Hindlimb muscle (tissue), 1 donor: ENCODE measurements at regions not wholly inside any gene's neighbourhood (a gene's known extent, or its start where the extent isn't known, plus 50 kb on each side); places are given as distances from the start of the nearest gene placed in this dataset.
"Not testable (repeated sequence)": the region's sequence is repeated elsewhere in the genome, so short reads cannot be mapped to it uniquely, and the experiment has no call there.

ENCODE experiments used
- DNase-seq: peaks from one replicate; pipeline ENCODE4 v3.0.0-alpha.2; 2013

GRCh38 chr1:101151286-101151685 is 85.5 kb upstream of the S1PR1 start:
- no peak for DNase-seq

- no peak for DNase-seq
Observed at GRCh38 chr1:101150670-101151069, 86.1 kb upstream of the S1PR1 start.

GRCh38 chr1:101150266-101150665 is 86.6 kb upstream of the S1PR1 start:
- no peak for DNase-seq

- DNase-seq = no peak
Observed at GRCh38 chr1:101148980-101149379, 87.8 kb upstream of the S1PR1 start.

GRCh38 chr1:101147381-101147780 is 89.4 kb upstream of the S1PR1 start:
- no peak for DNase-seq

GRCh38 chr1:101145449-101145820 is 91.4 kb upstream of the S1PR1 start:
- no peak for DNase-seq

- no peak for DNase-seq
Observed at GRCh38 chr1:101144671-101145448, 92.0 kb upstream of the S1PR1 start.

- no peak for DNase-seq
Observed at GRCh38 chr1:101142244-101142643, 94.6 kb upstream of the S1PR1 start.

- no peak for DNase-seq
Observed at GRCh38 chr1:101141376-101141775, 95.4 kb upstream of the S1PR1 start.

GRCh38 chr1:101139821-101140718 is 96.7 kb upstream of the S1PR1 start:
- DNase-seq = no peak

GRCh38 chr1:101139130-101139529 is 97.7 kb upstream of the S1PR1 start:
- DNase-seq = no peak

GRCh38 chr1:101137144-101138126 is 99.4 kb upstream of the S1PR1 start:
- no peak for DNase-seq

GRCh38 chr1:101136739-101137138 is 100.1 kb upstream of the S1PR1 start:
- DNase-seq = no peak

GRCh38 chr1:101136271-101136670 is 100.5 kb upstream of the S1PR1 start:
- DNase-seq = no peak

GRCh38 chr1:101135526-101135925 is 101.3 kb upstream of the S1PR1 start:
- no peak for DNase-seq

GRCh38 chr1:101131239-101131843 is 105.5 kb upstream of the S1PR1 start:
- no peak for DNase-seq

GRCh38 chr1:101130673-101131072 is 105.1 kb upstream of the DPH5 start:
- DNase-seq = no peak

- DNase-seq = no peak
Observed at GRCh38 chr1:101128846-101129245, 103.3 kb upstream of the DPH5 start.

GRCh38 chr1:101128211-101128727 is 102.7 kb upstream of the DPH5 start:
- DNase-seq = no peak

GRCh38 chr1:101124405-101124804 is 98.8 kb upstream of the DPH5 start:
- DNase-seq = no peak

- not testable (repeated sequence) for DNase-seq
Observed at GRCh38 chr1:101123904-101124303, 98.3 kb upstream of the DPH5 start.
